Nephron (organoid): ENCODE measurements at regions not wholly inside any gene's neighbourhood (a gene's known extent, or its start where the extent isn't known, plus 50 kb on each side); places are given as distances from the start of the nearest gene placed in this dataset.

Experiments
- H3K27ac Mint-ChIP-seq, 3 experiments: 2 replicates each; pipeline ENCODE4 v1.8.0; 2020; ENCODE audit warnings: mixed read lengths in 3 of 3, mild to moderate bottlenecking in 2 of 3, moderate library complexity in 1 of 3
- H3K27me3 Mint-ChIP-seq: 2 replicates; pipeline ENCODE4 v1.8.0; 2021; ENCODE audit warnings: low read depth, mild to moderate bottlenecking, moderate library complexity, mixed read lengths
- H3K36me3 Mint-ChIP-seq: 2 replicates; pipeline ENCODE4 v1.8.0; 2020; ENCODE audit warnings: low read depth, mixed read lengths
- H3K4me1 Mint-ChIP-seq: 2 replicates; pipeline ENCODE4 v1.8.0; 2020; ENCODE audit warnings: mixed read lengths
- H3K4me3 Mint-ChIP-seq, 3 experiments: 2 replicates each; pipeline ENCODE4 v1.8.0; 2020; ENCODE audit warnings: mild to moderate bottlenecking in 3 of 3, mixed read lengths in 3 of 3, moderate library complexity in 2 of 3
- H3K9me3 Mint-ChIP-seq: 2 replicates; pipeline ENCODE4 v1.8.0; 2020; ENCODE audit warnings: mixed read lengths
- CTCF ChIP-seq, 3 experiments: fragments of 200-600 bp; sonication (generic); IDR thresholded peaks; one replicate each; pipeline ENCODE4 v1.5.0; 2021; ENCODE audit warnings: antibody characterized with exemption in 3 of 3; ENCODE audit not compliant: unreplicated experiment in 3 of 3

GRCh38 chr10:6980353-6980752, 400.3 kb upstream of the PRKCQ start:
- peaks cover 15% of the 10 kb centered on the region for H3K27me3 Mint-ChIP-seq

GRCh38 chr10:6979371-6979770, 399.3 kb upstream of the PRKCQ start:
- Mint-ChIP-seq H3K4me1 (no peaks in the 10 kb centered on the region), H3K27ac (no peak overlapping the region), H3K9me3 (no peaks in the 10 kb centered on the region), H3K4me3 (no peak overlapping the region), H3K27me3 (peaks cover 15% of the 10 kb centered on the region), H3K36me3 (no peaks in the 10 kb centered on the region)
- no peak for TF ChIP-seq CTCF (IDR thresholded peaks at IDR 0.05; ENCODE audit: unreplicated experiment in 3 of 3)

More at GRCh38 chr10:6980353-6980752, 400.3 kb upstream of the PRKCQ start:
- H3K4me1 Mint-ChIP-seq: peaks cover under 1% of the 10 kb centered on the region
- H3K27ac Mint-ChIP-seq: no peak overlapping the region
- H3K36me3 Mint-ChIP-seq: no peaks in the 10 kb centered on the region
- TF ChIP-seq CTCF (IDR thresholded peaks at IDR 0.05; ENCODE audit: unreplicated experiment in 3 of 3): no peak
- no peaks in the 10 kb centered on the region for H3K9me3 Mint-ChIP-seq
- H3K4me3 Mint-ChIP-seq: no peak overlapping the region

- no peaks in the 10 kb centered on the region for H3K9me3 Mint-ChIP-seq
- no peak for TF ChIP-seq CTCF (IDR thresholded peaks at IDR 0.05; ENCODE audit: unreplicated experiment in 3 of 3)
Observed at GRCh38 chr10:6978187-6978627, 398.1 kb upstream of the PRKCQ start.

GRCh38 chr10:6977398-6978186, 397.5 kb upstream of the PRKCQ start:
- H3K4me3 Mint-ChIP-seq: no peak overlapping the region
- H3K9me3 Mint-ChIP-seq: no peaks in the 10 kb centered on the region
- no peak overlapping the region for H3K27ac Mint-ChIP-seq
- H3K27me3 Mint-ChIP-seq: peaks cover 10% of the 10 kb centered on the region
- H3K4me1 Mint-ChIP-seq: no peaks in the 10 kb centered on the region
- no peak for TF ChIP-seq CTCF (IDR thresholded peaks at IDR 0.05; ENCODE audit: unreplicated experiment in 3 of 3)
- H3K36me3 Mint-ChIP-seq: no peaks in the 10 kb centered on the region

More at GRCh38 chr10:6978187-6978627, 398.1 kb upstream of the PRKCQ start:
- no peak overlapping the region for H3K4me3 Mint-ChIP-seq
- H3K36me3 Mint-ChIP-seq: no peaks in the 10 kb centered on the region
- H3K27ac Mint-ChIP-seq: no peak overlapping the region
- peaks cover 10% of the 10 kb centered on the region for H3K27me3 Mint-ChIP-seq
- no peaks in the 10 kb centered on the region for H3K4me1 Mint-ChIP-seq

GRCh38 chr10:6973899-6974298, 393.8 kb upstream of the PRKCQ start:
- Mint-ChIP-seq H3K36me3 (no peaks in the 10 kb centered on the region), H3K27me3 (peaks cover 11% of the 10 kb centered on the region), H3K9me3 (no peaks in the 10 kb centered on the region), H3K27ac (no peak overlapping the region), H3K4me1 (no peaks in the 10 kb centered on the region), H3K4me3 (no peak overlapping the region)
- no peak for TF ChIP-seq CTCF (IDR thresholded peaks at IDR 0.05; ENCODE audit: unreplicated experiment in 3 of 3)

GRCh38 chr10:6972226-6972625, 392.1 kb upstream of the PRKCQ start:
- no peak for TF ChIP-seq CTCF (IDR thresholded peaks at IDR 0.05; ENCODE audit: unreplicated experiment in 3 of 3)
- peaks cover 5% of the 10 kb centered on the region for H3K27me3 Mint-ChIP-seq
- H3K36me3 Mint-ChIP-seq: no peaks in the 10 kb centered on the region

More at GRCh38 chr10:6972226-6972625, 392.1 kb upstream of the PRKCQ start:
- no peak overlapping the region for H3K4me3 Mint-ChIP-seq
- H3K9me3 Mint-ChIP-seq: no peaks in the 10 kb centered on the region
- H3K27ac Mint-ChIP-seq: no peak overlapping the region
- no peaks in the 10 kb centered on the region for H3K4me1 Mint-ChIP-seq
